Testis (tissue), 2 donors: ENCODE measurements at regions not wholly inside any gene's neighbourhood (a gene's known extent, or its start where the extent isn't known, plus 50 kb on each side); places are given as distances from the start of the nearest gene placed in this dataset.

Source experiments
- DNase-seq: peaks from one replicate; pipeline ENCODE4 v3.0.0-alpha.2; 2019
- H3K27ac ChIP-seq, 2 donors: fragments of 200-600 bp; sonication (generic); one replicate each; pipeline ENCODE4 v1.5.1; 2019
- H3K27me3 ChIP-seq: fragments of 200-600 bp; sonication (generic); one replicate; pipeline ENCODE4 v1.5.1; 2019
- H3K36me3 ChIP-seq: fragments of 200-600 bp; sonication (generic); one replicate; pipeline ENCODE4 v1.5.1; 2017; ENCODE audit warnings: low read depth; ENCODE audit errors: missing control alignments
- H3K4me1 ChIP-seq: fragments of 200-600 bp; sonication (generic); one replicate; pipeline ENCODE4 v1.5.1; 2019
- H3K4me3 ChIP-seq, 2 donors: fragments of 200-600 bp; sonication (generic); one replicate each; pipeline ENCODE4 v1.5.1; 2017 to 2019
- H3K9me3 ChIP-seq: fragments of 200-600 bp; sonication (generic); one replicate; pipeline ENCODE4 v1.5.1; 2017
- CTCF ChIP-seq, 3 experiments: fragments of 450-650 bp in 2 of 3; fragments of 200-600 bp in 1 of 3; sonication (generic) in 1 of 3; IDR thresholded peaks; one replicate each; pipeline ENCODE4 v1.5.1; 2016 to 2019; ENCODE audit warnings: antibody characterized with exemption in 3 of 3, mild to moderate bottlenecking in 2 of 3, moderate library complexity in 1 of 3
- POLR2A ChIP-seq: fragments of 450-650 bp; IDR thresholded peaks from one replicate; pipeline ENCODE4 v1.6.1; 2017; ENCODE audit warnings: antibody characterized with exemption, mild to moderate bottlenecking, moderate library complexity
- WGBS, 2 donors: methylation state at CpG; one replicate each; pipeline ENCODE4 v1.1.5; 2018; 5-methylcytosine and 5-hydroxymethylcytosine counted together
- intact Hi-C: fragments of 100-400 bp; cut with DNase I; formaldehyde crosslinking; loops from one replicate; pipeline ENCODE4 v1.15.1; 2023; ENCODE audit warnings: low total_unique reads

- intact Hi-C loops: no loop called here
- Histone ChIP-seq H3K9me3 (no peaks in the 10 kb centered on the region), H3K36me3 (no peaks in the 10 kb centered on the region), H3K27me3 (no peaks in the 10 kb centered on the region), H3K27ac (no peak overlapping the region), H3K4me1 (no peaks in the 10 kb centered on the region), H3K4me3 (no peak overlapping the region)
- TF ChIP-seq CTCF (IDR thresholded peaks at IDR 0.05) (no peak), POLR2A (no peak)
- DNase-seq: no peak
- WGBS, 2 donors: 88 to 96% methylated on average over 1 of the region's 1 CpG
Measured at GRCh38 chr12:60182354-60182753, 586.5 kb downstream of the SLC16A7 start.

- no peaks in the 10 kb centered on the region for H3K9me3 ChIP-seq
- WGBS, 2 donors: 88 to 89% methylated on average over 1 of the region's 1 CpG
- no peaks in the 10 kb centered on the region for H3K36me3 ChIP-seq
- no peak overlapping the region for H3K27ac ChIP-seq
- DNase-seq: no peak
- H3K27me3 ChIP-seq: no peaks in the 10 kb centered on the region
- H3K4me3 ChIP-seq: no peak overlapping the region
- no peak for TF ChIP-seq CTCF (IDR thresholded peaks at IDR 0.05)
- TF ChIP-seq POLR2A: no peak
- intact Hi-C loops: no loop called here
- no peaks in the 10 kb centered on the region for H3K4me1 ChIP-seq
Measured at GRCh38 chr12:60184096-60184495, 588.3 kb downstream of the SLC16A7 start.

GRCh38 chr12:60185060-60185459 is 589.2 kb downstream of the SLC16A7 start:
- H3K9me3 ChIP-seq: no peaks in the 10 kb centered on the region
- H3K4me1 ChIP-seq: no peaks in the 10 kb centered on the region
- no peaks in the 10 kb centered on the region for H3K27me3 ChIP-seq
- WGBS, 2 donors: 79 to 80% methylated on average over 4 of the region's 4 CpGs
- H3K36me3 ChIP-seq: no peaks in the 10 kb centered on the region
- no peak overlapping the region for H3K27ac ChIP-seq
- TF ChIP-seq POLR2A: no peak
- no peak for TF ChIP-seq CTCF (IDR thresholded peaks at IDR 0.05)
- no peak for DNase-seq
- intact Hi-C loops: no loop called here
- H3K4me3 ChIP-seq: no peak overlapping the region

GRCh38 chr12:60191271-60191670 is 595.4 kb downstream of the SLC16A7 start:
- Histone ChIP-seq H3K27ac (no peak overlapping the region), H3K36me3 (no peaks in the 10 kb centered on the region), H3K4me3 (no peak overlapping the region), H3K27me3 (no peaks in the 10 kb centered on the region), H3K9me3 (no peaks in the 10 kb centered on the region), H3K4me1 (no peaks in the 10 kb centered on the region)
- WGBS, 2 donors: 86% methylated on average over 1 of the region's 1 CpG
- intact Hi-C loops: no loop called here
- DNase-seq: no peak
- no peak for TF ChIP-seq CTCF (IDR thresholded peaks at IDR 0.05)
- TF ChIP-seq POLR2A: no peak

- H3K4me1 ChIP-seq: no peaks in the 10 kb centered on the region
- intact Hi-C loops: no loop called here
- no peak overlapping the region for H3K27ac ChIP-seq
- no peaks in the 10 kb centered on the region for H3K36me3 ChIP-seq
- H3K4me3 ChIP-seq: no peak overlapping the region
- no peak for DNase-seq
- no peaks in the 10 kb centered on the region for H3K27me3 ChIP-seq
- TF ChIP-seq CTCF (IDR thresholded peaks at IDR 0.05) (no peak), POLR2A (no peak)
- H3K9me3 ChIP-seq: no peaks in the 10 kb centered on the region
Measured at GRCh38 chr12:60191676-60192359, 596.0 kb downstream of the SLC16A7 start.
